ENCODE measurements at regions not wholly inside any gene's neighbourhood (a gene's known extent, or its start where the extent isn't known, plus 50 kb on each side); places are given as distances from the start of the nearest gene placed in this dataset.

DNA sequence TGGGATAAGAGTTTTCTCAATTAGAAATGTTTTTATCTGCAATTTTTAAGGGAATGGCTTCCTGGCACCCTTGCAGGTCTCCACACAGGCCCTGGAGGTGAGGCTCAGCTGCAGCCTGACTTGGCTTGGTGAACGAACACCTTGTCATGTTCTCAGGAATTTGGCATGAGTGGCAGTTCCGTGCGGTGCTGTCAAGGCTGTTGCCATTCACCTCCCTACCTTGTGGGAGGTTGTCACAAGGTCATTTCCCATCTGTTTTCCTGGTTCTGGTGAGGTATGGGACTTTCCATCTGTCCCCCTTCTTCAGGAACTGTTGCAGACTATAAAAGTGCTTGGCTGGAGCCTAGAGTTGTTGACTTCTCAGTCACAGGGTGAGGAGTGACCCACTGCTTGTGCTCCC lies 82.9 kb downstream of the ELOVL4 start:
- Histone ChIP-seq H3K4me2 (ENCODE audit: control insufficient read depth, extremely low read depth, insufficient read depth, low read depth, low read length) (no peak overlapping the region), H2AFZ (ENCODE audit: control insufficient read depth, low read length) (no peak overlapping the region), H4K20me1 (ENCODE audit: control insufficient read depth, extremely low read depth, insufficient read depth, low read length) (no peaks in the 10 kb centered on the region), H3K9me1 (ENCODE audit: control insufficient read depth, extremely low read depth, insufficient read depth, low read length) (no peaks in the 10 kb centered on the region), H3K27ac (ENCODE audit: control insufficient read depth, insufficient read depth, low read length) (no peak overlapping the region), H3K9ac (ENCODE audit: control insufficient read depth, extremely low read depth, insufficient read depth, low read length) (no peak overlapping the region), H3K79me2 (ENCODE audit: control insufficient read depth, insufficient read depth, low read length) (no peaks in the 10 kb centered on the region), H3K9me3 (ENCODE audit: control insufficient read depth, low read depth, low read length) (no peaks in the 10 kb centered on the region), H3K4me3 (ENCODE audit: control insufficient read depth in 2 of 3, extremely low read depth in 1 of 3, insufficient read depth in 2 of 3, low read depth in 1 of 3, low read length in 3 of 3) (no peak overlapping the region), H3K36me3 (ENCODE audit: control insufficient read depth in 2 of 2, extremely low read depth in 1 of 2, insufficient read depth in 2 of 2, low read length in 2 of 2) (no peaks in the 10 kb centered on the region), H3K4me1 (ENCODE audit: control insufficient read depth, extremely low read depth, insufficient read depth, low read length) (peaks cover 4% of the 10 kb centered on the region), H3K27me3 (ENCODE audit: control insufficient read depth, extremely low read depth, insufficient read depth, low read length) (no peaks in the 10 kb centered on the region)
- DNase-seq (ENCODE audit: low read depth, low spot score) (no peak), FAIRE-seq (no peak)
- dilution Hi-C loops (cut with MboI; ENCODE audit: extremely low pct_ligation_motif_present, low sequenced_read_pairs): no loop called here
- TF ChIP-seq, protein P1, sequence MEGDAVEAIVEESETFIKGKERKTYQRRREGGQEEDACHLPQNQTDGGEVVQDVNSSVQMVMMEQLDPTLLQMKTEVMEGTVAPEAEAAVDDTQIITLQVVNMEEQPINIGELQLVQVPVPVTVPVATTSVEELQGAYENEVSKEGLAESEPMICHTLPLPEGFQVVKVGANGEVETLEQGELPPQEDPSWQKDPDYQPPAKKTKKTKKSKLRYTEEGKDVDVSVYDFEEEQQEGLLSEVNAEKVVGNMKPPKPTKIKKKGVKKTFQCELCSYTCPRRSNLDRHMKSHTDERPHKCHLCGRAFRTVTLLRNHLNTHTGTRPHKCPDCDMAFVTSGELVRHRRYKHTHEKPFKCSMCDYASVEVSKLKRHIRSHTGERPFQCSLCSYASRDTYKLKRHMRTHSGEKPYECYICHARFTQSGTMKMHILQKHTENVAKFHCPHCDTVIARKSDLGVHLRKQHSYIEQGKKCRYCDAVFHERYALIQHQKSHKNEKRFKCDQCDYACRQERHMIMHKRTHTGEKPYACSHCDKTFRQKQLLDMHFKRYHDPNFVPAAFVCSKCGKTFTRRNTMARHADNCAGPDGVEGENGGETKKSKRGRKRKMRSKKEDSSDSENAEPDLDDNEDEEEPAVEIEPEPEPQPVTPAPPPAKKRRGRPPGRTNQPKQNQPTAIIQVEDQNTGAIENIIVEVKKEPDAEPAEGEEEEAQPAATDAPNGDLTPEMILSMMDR (optimal IDR thresholded peaks at IDR 0.05 in 1 of 3, IDR thresholded peaks at IDR 0.05 in 1 of 3, conservative IDR thresholded peaks at IDR 0.05 in 1 of 3; ENCODE audit: extremely low read depth in 1 of 3, insufficient read depth in 2 of 3, low read length in 3 of 3): no peak
- no peak for TF ChIP-seq EZH2 (IDR thresholded peaks at IDR 0.05; ENCODE audit: low read length)

DNA sequence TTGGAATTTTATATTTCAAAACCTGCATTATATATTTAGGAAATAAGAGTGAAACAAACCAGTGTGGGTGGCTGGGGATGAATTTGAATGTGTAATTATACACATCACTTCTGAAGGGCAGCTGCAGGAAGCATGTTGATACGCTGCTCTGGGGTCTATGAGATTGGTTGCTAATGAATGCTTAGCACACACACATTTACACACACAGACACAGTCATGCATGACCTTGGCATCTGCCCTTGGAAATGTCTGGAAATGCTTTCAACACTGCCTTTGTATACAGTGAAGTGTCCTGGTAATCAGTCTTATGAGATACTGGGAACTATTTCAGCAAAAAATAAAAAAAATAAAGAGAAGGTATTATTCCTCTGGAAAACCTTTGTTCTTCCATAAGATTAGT lies 83.4 kb downstream of the ELOVL4 start:
- Histone ChIP-seq H3K4me3 (ENCODE audit: control insufficient read depth in 2 of 3, extremely low read depth in 1 of 3, insufficient read depth in 2 of 3, low read depth in 1 of 3, low read length in 3 of 3) (no peak overlapping the region), H3K79me2 (ENCODE audit: control insufficient read depth, insufficient read depth, low read length) (no peaks in the 10 kb centered on the region), H3K9me3 (ENCODE audit: control insufficient read depth, low read depth, low read length) (no peaks in the 10 kb centered on the region), H3K9me1 (ENCODE audit: control insufficient read depth, extremely low read depth, insufficient read depth, low read length) (no peaks in the 10 kb centered on the region), H2AFZ (ENCODE audit: control insufficient read depth, low read length) (no peak overlapping the region), H3K27me3 (ENCODE audit: control insufficient read depth, extremely low read depth, insufficient read depth, low read length) (no peaks in the 10 kb centered on the region), H3K27ac (ENCODE audit: control insufficient read depth, insufficient read depth, low read length) (no peak overlapping the region), H3K36me3 (ENCODE audit: control insufficient read depth in 2 of 2, extremely low read depth in 1 of 2, insufficient read depth in 2 of 2, low read length in 2 of 2) (no peaks in the 10 kb centered on the region), H3K4me2 (ENCODE audit: control insufficient read depth, extremely low read depth, insufficient read depth, low read depth, low read length) (no peak overlapping the region), H4K20me1 (ENCODE audit: control insufficient read depth, extremely low read depth, insufficient read depth, low read length) (no peaks in the 10 kb centered on the region), H3K4me1 (ENCODE audit: control insufficient read depth, extremely low read depth, insufficient read depth, low read length) (peaks cover 3% of the 10 kb centered on the region), H3K9ac (ENCODE audit: control insufficient read depth, extremely low read depth, insufficient read depth, low read length) (no peak overlapping the region)
- FAIRE-seq (no peak), DNase-seq (ENCODE audit: low read depth, low spot score) (no peak)
- TF ChIP-seq, protein P1 (optimal IDR thresholded peaks at IDR 0.05 in 1 of 3, IDR thresholded peaks at IDR 0.05 in 1 of 3, conservative IDR thresholded peaks at IDR 0.05 in 1 of 3; ENCODE audit: extremely low read depth in 1 of 3, insufficient read depth in 2 of 3, low read length in 3 of 3): no peak
- no peak for TF ChIP-seq EZH2 (IDR thresholded peaks at IDR 0.05; ENCODE audit: low read length)
- dilution Hi-C loops (cut with MboI; ENCODE audit: extremely low pct_ligation_motif_present, low sequenced_read_pairs): no loop called here

Data from keratinocyte (primary cell).